GM12874 (cell line): ENCODE measurements at regions not wholly inside any gene's neighbourhood (a gene's known extent, or its start where the extent isn't known, plus 50 kb on each side); places are given as distances from the start of the nearest gene placed in this dataset.

Experiments used
- CTCF ChIP-seq: IDR thresholded peaks from 2 replicates; pipeline ENCODE4 v1.5.1; 2011; ENCODE audit warnings: low read depth, mild to moderate bottlenecking, control low read depth, low read length, moderate library complexity; ENCODE audit not compliant: insufficient read depth

DNA sequence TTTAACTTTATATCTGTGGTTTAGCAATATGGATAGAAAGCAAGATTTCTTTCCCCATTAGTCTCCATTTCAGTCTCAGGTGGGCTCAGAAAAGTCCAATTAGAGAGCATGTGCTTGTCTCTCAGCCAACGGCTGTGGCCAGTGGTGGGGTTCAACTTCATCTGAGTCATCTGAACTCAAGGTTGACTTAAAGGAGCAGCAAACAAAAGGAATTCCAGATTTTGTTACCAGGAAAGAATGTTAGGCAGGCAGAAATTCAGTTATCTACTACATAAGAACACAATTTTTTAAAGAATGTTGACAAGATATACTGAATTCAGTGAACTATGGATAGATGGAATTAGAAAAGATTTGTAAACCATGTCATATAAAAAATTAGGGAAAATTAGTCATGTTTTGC, 784.1 kb downstream of the MAT2B start:
- no peak for TF ChIP-seq CTCF

DNA sequence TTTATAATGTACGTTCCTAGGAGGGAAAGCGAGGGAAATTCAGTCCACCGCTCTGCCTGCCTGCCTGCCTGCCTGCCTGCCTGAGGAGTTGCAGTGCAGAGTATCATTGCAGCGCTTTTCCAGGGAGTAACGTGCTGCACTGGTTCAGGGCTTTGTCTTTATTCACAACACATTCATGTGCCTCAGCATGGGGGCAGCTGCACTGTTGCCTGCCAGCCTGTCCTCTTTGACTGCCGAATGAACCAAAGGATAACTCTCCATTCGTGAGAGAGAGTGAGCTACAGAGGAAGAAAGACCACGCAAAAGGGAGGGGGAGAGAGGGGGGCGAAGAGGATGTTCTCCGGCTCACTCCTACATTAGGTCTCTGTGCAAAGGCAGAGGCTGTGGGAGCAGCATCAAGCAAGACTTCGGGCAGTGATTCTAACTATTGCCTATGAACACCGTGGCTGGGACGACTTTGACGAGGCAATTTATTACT, 791.2 kb downstream of the MAT2B start:
- TF ChIP-seq CTCF = no peak

DNA sequence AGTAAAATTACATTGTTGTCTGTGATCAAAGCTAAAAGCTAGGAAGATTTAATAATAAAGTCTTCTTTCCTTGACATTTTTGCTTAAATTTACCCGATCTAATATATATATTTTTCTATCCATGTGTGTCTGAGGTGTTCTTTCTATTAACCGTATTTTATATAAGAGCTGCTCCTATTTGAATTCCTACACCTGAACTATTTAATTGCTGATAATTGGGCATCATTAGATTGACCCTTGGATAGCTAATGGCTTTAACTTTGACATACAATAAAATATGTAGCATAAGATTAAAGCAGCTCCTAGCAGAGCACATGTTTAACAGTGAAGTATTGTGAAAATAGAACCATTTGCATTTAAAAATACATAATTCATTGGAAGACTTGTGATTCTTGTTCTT, 792.7 kb downstream of the MAT2B start:
- no peak for TF ChIP-seq CTCF

DNA sequence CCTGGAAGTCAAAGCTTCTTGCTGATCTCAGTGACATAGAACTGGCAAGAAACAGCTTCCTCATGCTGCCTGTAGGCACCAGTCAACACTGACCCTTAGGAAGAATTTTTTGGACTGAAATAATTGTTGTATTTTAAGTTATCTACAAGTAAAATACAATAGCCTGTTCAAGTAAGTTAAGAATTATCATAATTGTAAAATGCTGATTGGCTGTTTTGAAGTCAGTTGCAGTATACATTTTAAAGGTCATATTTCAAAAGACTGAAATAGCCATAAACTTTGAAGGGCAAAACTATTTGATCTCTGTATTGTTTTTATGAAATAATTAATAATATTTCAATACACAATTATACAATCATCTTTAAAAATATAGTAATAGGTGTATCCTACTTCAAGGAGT, 794.9 kb downstream of the MAT2B start:
- no peak for TF ChIP-seq CTCF

DNA sequence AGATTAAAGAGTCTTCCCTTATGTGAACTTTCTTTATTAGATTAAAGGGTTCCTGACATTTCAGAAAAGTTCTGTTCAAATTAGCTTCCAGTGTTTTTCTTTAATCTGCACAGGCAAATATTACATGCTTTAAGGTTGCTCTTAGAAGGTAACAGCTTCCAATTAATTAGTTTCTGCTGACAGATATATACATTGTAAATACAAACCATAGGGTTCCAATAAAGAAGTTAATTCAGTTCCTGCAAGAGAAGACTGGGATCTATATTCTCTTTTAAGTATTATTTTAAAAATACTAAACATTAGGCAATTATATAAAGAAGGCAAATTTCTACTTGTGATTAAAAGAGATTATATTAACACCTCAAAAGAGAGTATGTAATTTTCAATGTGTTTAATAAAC, 795.7 kb downstream of the MAT2B start:
- no peak for TF ChIP-seq CTCF

DNA sequence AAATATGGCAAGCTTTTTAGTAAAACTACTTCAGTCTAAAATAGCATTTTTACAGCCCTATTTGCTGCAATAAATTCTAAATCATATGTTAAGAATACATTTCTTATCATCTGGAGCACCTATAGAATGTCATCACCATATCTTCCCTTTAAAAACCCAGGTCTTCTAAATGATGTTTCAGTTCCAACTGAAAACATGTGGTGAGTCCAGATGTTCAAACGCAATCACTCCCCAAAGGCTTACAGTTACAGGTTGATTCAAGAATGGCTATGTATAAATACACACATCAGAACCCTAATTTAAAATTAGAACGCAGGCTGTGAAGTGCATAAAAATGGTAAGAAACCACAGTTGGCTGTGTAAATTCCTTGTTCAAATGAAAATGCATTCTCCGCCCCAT, 796.3 kb downstream of the MAT2B start:
- TF ChIP-seq CTCF = no peak

GRCh38 chr5:164302533-164303235, 797.3 kb downstream of the MAT2B start:
- no peak for TF ChIP-seq CTCF
